MM.1S (cell line): ENCODE measurements at regions not wholly inside any gene's neighbourhood (a gene's known extent, or its start where the extent isn't known, plus 50 kb on each side); places are given as distances from the start of the nearest gene placed in this dataset.

Source experiments
- DNase-seq: peaks from one replicate; pipeline ENCODE4 v3.0.0-alpha.2; 2015
- H2AFZ ChIP-seq: fragments of 300-600 bp; sonication (generic); 2 replicates; pipeline ENCODE4 v1.6.0; 2016; ENCODE audit warnings: antibody characterized with exemption, low read length
- H3F3A ChIP-seq: fragments of 300-600 bp; sonication (generic); 2 replicates; pipeline ENCODE4 v1.6.1; 2016; ENCODE audit warnings: mild to moderate bottlenecking, antibody characterized with exemption, low read length, moderate library complexity, mixed read lengths; ENCODE audit not compliant: insufficient read depth
- H3K27ac ChIP-seq: fragments of 300-600 bp; sonication (generic); 2 replicates; pipeline ENCODE4 v1.5.1; 2016; ENCODE audit warnings: mild to moderate bottlenecking, low read length
- H3K27me3 ChIP-seq: fragments of 300-600 bp; sonication (generic); replicated peaks from 2 replicates; pipeline ENCODE4 v1.6.0; 2016; ENCODE audit warnings: low read length; ENCODE audit not compliant: insufficient read depth
- H3K36me3 ChIP-seq: fragments of 300-600 bp; sonication (generic); replicated peaks from 2 replicates; pipeline ENCODE4 v1.6.1; 2016; ENCODE audit warnings: mild to moderate bottlenecking, low read length, mixed read lengths; ENCODE audit not compliant: insufficient read depth
- H3K4me1 ChIP-seq: fragments of 300-600 bp; sonication (generic); 2 replicates; pipeline ENCODE4 v1.6.1; 2016; ENCODE audit warnings: low read length, mixed read lengths
- H3K4me2 ChIP-seq: fragments of 300-600 bp; sonication (generic); 2 replicates; pipeline ENCODE4 v1.6.0; 2016; ENCODE audit warnings: low read depth, low read length
- H3K4me3 ChIP-seq: fragments of 300-600 bp; sonication (generic); 2 replicates; pipeline ENCODE4 v1.5.1; 2016; ENCODE audit warnings: low read length, mixed read lengths
- H3K79me2 ChIP-seq: fragments of 300-600 bp; sonication (generic); 2 replicates; pipeline ENCODE4 v1.6.1; 2016; ENCODE audit warnings: mixed run types, low read length, mixed read lengths
- H3K9ac ChIP-seq: fragments of 300-600 bp; sonication (generic); 2 replicates; pipeline ENCODE4 v1.6.1; 2016; ENCODE audit warnings: low read length, mixed read lengths
- H3K9me2 ChIP-seq: fragments of 300-600 bp; sonication (generic); replicated peaks from 2 replicates; pipeline ENCODE4 v1.6.1; 2016; ENCODE audit warnings: mild to moderate bottlenecking, low read length, mixed read lengths; ENCODE audit not compliant: insufficient read depth
- H3K9me3 ChIP-seq: fragments of 300-600 bp; sonication (generic); replicated peaks from 2 replicates; pipeline ENCODE4 v1.6.1; 2016; ENCODE audit warnings: mild to moderate bottlenecking, low read length, mixed read lengths; ENCODE audit not compliant: insufficient read depth
- H4K20me1 ChIP-seq: fragments of 300-600 bp; sonication (generic); 2 replicates; pipeline ENCODE4 v1.6.1; 2016; ENCODE audit warnings: mild to moderate bottlenecking, low read length, moderate library complexity, mixed read lengths; ENCODE audit not compliant: insufficient read depth
- CTCF ChIP-seq: fragments of 300-600 bp; sonication (generic); IDR thresholded peaks from 2 replicates; pipeline ENCODE4 v1.5.1; 2016; ENCODE audit warnings: antibody characterized with exemption, low read length, mixed read lengths
- EZH2 ChIP-seq: fragments of 300-600 bp; sonication (generic); optimal IDR thresholded peaks from 2 replicates; pipeline ENCODE3; 2017; ENCODE audit warnings: low read depth, mild to moderate bottlenecking, antibody characterized with exemption, low read length, mixed read lengths
- EZH2phosphoT487 ChIP-seq: fragments of 300-600 bp; sonication (generic); IDR thresholded peaks from 2 replicates; pipeline ENCODE4 v1.6.1; 2018; ENCODE audit warnings: antibody characterized with exemption, low read length

- no peak overlapping the region for H3K4me3 ChIP-seq
- no peak overlapping the region for H3K27ac ChIP-seq
- H4K20me1 ChIP-seq: no peaks in the 10 kb centered on the region
- TF ChIP-seq CTCF (no peak), EZH2phosphoT487 (no peak), EZH2 (no peak)
- no peaks in the 10 kb centered on the region for H3K79me2 ChIP-seq
- DNase-seq: no peak
- no peaks in the 10 kb centered on the region for H3K9me3 ChIP-seq
- no peak overlapping the region for H3K9ac ChIP-seq
- H3K4me2 ChIP-seq: no peak overlapping the region
- no peaks in the 10 kb centered on the region for H3K36me3 ChIP-seq
- H3K27me3 ChIP-seq: no peaks in the 10 kb centered on the region
- no peak overlapping the region for H2AFZ ChIP-seq
- no peaks in the 10 kb centered on the region for H3F3A ChIP-seq
- no peaks in the 10 kb centered on the region for H3K9me2 ChIP-seq
- no peaks in the 10 kb centered on the region for H3K4me1 ChIP-seq
Measured at GRCh38 chr21:16283516-16283915, 553.7 kb downstream of the USP25 start.

GRCh38 chr21:16285605-16286126 is 555.9 kb downstream of the USP25 start:
- Histone ChIP-seq H2AFZ (no peak overlapping the region), H3K4me1 (no peaks in the 10 kb centered on the region), H3K9me2 (no peaks in the 10 kb centered on the region), H3K9me3 (no peaks in the 10 kb centered on the region), H3K36me3 (no peaks in the 10 kb centered on the region), H3K27ac (no peak overlapping the region), H3K27me3 (no peaks in the 10 kb centered on the region), H3K79me2 (no peaks in the 10 kb centered on the region), H3K4me3 (no peak overlapping the region), H3K4me2 (no peak overlapping the region), H4K20me1 (no peaks in the 10 kb centered on the region), H3F3A (no peaks in the 10 kb centered on the region), H3K9ac (no peak overlapping the region)
- no peak for DNase-seq
- TF ChIP-seq CTCF: no peak
- TF ChIP-seq EZH2phosphoT487: no peak

GRCh38 chr21:16287046-16287445 is 557.3 kb downstream of the USP25 start:
- no peaks in the 10 kb centered on the region for H4K20me1 ChIP-seq
- no peak for DNase-seq
- no peak overlapping the region for H3K4me2 ChIP-seq
- no peak overlapping the region for H3K27ac ChIP-seq
- no peak for TF ChIP-seq EZH2phosphoT487
- no peak for TF ChIP-seq CTCF
- TF ChIP-seq EZH2: no peak
- H2AFZ ChIP-seq: no peak overlapping the region
- H3K79me2 ChIP-seq: no peaks in the 10 kb centered on the region
- no peak overlapping the region for H3K9ac ChIP-seq
- H3F3A ChIP-seq: no peaks in the 10 kb centered on the region
- H3K9me3 ChIP-seq: no peaks in the 10 kb centered on the region
- H3K4me3 ChIP-seq: no peak overlapping the region
- no peaks in the 10 kb centered on the region for H3K9me2 ChIP-seq
- no peaks in the 10 kb centered on the region for H3K27me3 ChIP-seq
- no peaks in the 10 kb centered on the region for H3K4me1 ChIP-seq
- no peaks in the 10 kb centered on the region for H3K36me3 ChIP-seq
